ENCODE measurements at regions not wholly inside any gene's neighbourhood (a gene's known extent, or its start where the extent isn't known, plus 50 kb on each side); places are given as distances from the start of the nearest gene placed in this dataset.

DNA sequence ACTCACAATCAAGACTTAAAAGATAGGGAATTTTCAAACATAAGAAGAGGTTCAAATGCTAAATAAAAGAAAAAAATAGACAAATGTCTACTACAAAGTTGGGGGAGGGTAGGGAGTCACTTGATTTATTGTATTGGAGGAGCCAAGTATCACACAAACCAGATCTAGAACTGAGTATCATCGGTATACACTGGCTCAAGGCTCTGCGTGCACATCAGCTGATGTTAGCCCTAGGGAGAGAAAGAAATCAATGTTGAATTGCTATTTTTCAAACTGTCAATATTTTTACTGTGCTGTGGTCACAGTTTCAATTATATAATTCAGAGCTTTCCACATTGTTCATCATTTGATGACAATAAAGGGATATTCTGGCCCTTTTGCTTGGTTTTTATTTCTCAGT, 54.9 kb upstream of the RXFP2 start:
- no peak for DNase-seq (ENCODE audit: low read depth, low spot score)

DNA sequence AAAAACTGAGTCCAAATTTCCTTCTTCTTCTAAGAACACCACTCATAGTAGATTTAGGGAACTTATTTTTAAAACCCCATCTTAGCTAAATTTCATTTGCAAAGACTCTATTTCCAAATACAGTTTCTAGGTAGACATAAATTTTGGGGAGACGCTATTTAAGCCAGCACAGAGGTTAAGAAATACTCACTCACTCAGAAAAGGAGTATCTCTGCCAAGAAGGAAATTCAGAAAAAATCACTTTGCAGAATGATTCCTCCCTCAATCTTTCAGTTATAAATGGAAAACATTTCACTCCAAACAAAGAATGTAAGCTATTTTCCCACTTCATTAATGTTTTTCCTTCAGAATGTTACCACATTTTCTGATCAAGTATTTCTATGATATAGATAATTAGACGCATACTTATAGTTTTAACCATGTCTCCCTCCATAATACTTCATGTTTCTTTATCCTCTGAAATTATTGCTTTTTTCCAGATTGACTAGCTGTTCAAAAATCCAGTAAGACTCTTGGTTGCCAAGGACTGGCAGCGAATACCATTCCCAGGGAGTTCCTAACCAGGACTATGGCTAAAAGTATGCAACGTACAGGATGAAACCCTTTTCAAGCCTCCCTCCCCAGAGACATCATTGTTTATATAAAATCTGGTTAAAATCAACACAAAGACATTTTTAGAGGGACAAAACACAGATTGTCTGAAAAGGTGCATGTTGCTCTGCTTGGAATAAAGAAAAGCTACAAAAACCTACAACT, 52.5 kb upstream of the RXFP2 start:
- no peak for DNase-seq (ENCODE audit: low read depth, low spot score)

Measured in brain pericyte (primary cell).